Superior temporal gyrus (tissue), 1 donor: ENCODE measurements at regions not wholly inside any gene's neighbourhood (a gene's known extent, or its start where the extent isn't known, plus 50 kb on each side); places are given as distances from the start of the nearest gene placed in this dataset.

Source experiments
- DNase-seq: peaks from one replicate; pipeline ENCODE4 v3.0.0-alpha.2; 2016; ENCODE audit errors: extremely low spot score

GRCh38 chr6:21955053-21955595 is 341.7 kb downstream of the PRL start:
- DNase-seq: no peak

GRCh38 chr6:21955951-21956350 is 340.9 kb downstream of the PRL start:
- no peak for DNase-seq

- no peak for DNase-seq
Measured at GRCh38 chr6:21958428-21958827, 338.4 kb downstream of the PRL start.

GRCh38 chr6:21961226-21961625 is 335.6 kb downstream of the PRL start:
- DNase-seq: no peak

GRCh38 chr6:21965016-21965415 is 331.8 kb downstream of the PRL start:
- DNase-seq: no peak

- no peak for DNase-seq
Measured at GRCh38 chr6:21965953-21966539, 330.8 kb downstream of the PRL start.

GRCh38 chr6:21967056-21967974 is 329.5 kb downstream of the PRL start:
- no peak for DNase-seq

- no peak for DNase-seq
Measured at GRCh38 chr6:21968411-21968810, 328.4 kb downstream of the PRL start.

GRCh38 chr6:21969192-21969591 is 327.6 kb downstream of the PRL start:
- DNase-seq: no peak

- no peak for DNase-seq
Measured at GRCh38 chr6:21970569-21971300, 326.1 kb downstream of the PRL start.

- no peak for DNase-seq
Measured at GRCh38 chr6:21971541-21971940, 325.3 kb downstream of the PRL start.

GRCh38 chr6:21972516-21972915 is 324.3 kb downstream of the PRL start:
- DNase-seq: no peak

- DNase-seq: no peak
Measured at GRCh38 chr6:21977346-21977745, 319.5 kb downstream of the PRL start.

- DNase-seq: no peak
Measured at GRCh38 chr6:21981235-21981833, 315.5 kb downstream of the PRL start.

- DNase-seq: no peak
Measured at GRCh38 chr6:21984135-21984534, 312.7 kb downstream of the PRL start.

GRCh38 chr6:21984561-21984960 is 312.3 kb downstream of the PRL start:
- DNase-seq: no peak

GRCh38 chr6:21985904-21986303 is 310.9 kb downstream of the PRL start:
- no peak for DNase-seq

- no peak for DNase-seq
Measured at GRCh38 chr6:21986703-21987102, 310.1 kb downstream of the PRL start.

GRCh38 chr6:21987501-21987957 is 309.3 kb downstream of the PRL start:
- no peak for DNase-seq

- no peak for DNase-seq
Measured at GRCh38 chr6:21990577-21990976, 306.3 kb downstream of the PRL start.

GRCh38 chr6:21992178-21992967 is 304.5 kb downstream of the PRL start:
- DNase-seq: no peak
